GM19395 (cell line): ENCODE measurements at regions not wholly inside any gene's neighbourhood (a gene's known extent, or its start where the extent isn't known, plus 50 kb on each side); places are given as distances from the start of the nearest gene placed in this dataset.

ENCODE experiments used
- ATAC-seq: cut with Tn5 transposase; IDR thresholded peaks from one replicate; pipeline ENCODE4 v1.9.1; 2021; ENCODE audit warnings: mild to moderate bottlenecking, moderate library complexity; ENCODE audit not compliant: unreplicated experiment

DNA sequence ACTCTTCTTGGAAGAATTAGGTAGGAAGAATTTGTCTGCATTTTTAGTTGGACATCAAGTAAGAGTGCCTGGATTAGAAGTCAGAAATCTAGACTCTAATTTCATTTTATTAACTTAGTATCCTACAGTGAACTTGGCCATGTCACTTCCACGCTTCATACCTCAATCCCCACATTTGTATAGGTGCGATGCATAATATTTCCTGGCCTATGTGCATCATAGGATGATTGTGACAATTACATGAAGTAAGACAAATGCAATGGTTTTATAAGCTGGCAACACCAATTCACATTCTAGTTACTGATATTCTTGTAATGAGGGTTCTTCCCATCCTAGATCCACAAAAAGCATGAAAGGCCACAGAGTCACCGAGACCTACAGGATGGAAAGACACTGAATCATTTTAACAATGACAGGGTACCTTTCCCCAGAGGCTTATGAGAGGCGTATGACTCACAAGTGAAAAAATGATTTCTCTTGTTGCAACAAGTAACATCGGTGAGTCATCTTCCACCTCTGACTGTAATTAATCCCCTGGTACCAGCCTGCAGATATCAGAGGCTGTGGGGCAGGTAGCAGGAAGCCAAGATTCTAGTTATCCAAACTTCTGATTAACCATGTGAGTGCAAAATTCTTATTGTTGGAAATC is 56.0 kb upstream of the OR5AK2 start:
- ATAC-seq, result no peak

DNA sequence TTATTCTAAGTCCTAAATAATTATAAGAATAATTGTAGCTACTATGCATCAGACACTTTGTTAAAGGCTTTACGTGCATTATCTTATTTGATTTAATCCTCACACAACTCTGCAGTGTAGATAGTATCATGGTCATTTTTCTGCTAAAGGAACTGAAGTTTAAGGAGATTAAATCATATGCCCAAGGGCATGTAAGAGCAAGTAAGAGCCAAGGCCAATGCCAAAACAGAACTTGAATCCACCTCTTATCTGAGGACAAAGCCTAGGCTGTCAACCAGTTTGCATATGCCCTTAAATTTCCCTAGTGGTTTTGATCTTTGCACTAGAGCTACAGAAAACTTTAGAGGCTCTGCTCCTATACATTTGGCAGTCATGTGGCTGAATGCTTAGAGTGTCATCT is 65.6 kb upstream of the OR5AK2 start:
- no peak for ATAC-seq

DNA sequence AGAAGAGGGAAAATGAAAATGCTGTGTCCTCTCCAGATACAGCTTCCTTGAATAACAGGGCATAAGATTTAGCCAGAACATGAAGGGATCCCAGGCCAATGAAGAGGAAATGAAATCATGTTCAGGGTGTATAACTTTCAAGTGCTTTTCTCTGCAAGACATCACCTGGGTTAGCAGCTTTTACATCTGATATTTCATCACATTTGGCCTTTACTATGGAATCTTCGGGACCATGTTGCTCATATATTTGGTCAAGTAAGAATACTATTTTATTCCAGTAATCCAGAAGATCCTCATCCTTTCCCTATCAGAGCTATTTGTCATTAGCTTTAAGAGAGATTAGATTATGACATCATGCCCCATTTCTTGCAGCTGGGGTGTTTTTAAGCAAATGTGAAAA is 66.3 kb upstream of the OR5AK2 start:
- no peak for ATAC-seq

DNA sequence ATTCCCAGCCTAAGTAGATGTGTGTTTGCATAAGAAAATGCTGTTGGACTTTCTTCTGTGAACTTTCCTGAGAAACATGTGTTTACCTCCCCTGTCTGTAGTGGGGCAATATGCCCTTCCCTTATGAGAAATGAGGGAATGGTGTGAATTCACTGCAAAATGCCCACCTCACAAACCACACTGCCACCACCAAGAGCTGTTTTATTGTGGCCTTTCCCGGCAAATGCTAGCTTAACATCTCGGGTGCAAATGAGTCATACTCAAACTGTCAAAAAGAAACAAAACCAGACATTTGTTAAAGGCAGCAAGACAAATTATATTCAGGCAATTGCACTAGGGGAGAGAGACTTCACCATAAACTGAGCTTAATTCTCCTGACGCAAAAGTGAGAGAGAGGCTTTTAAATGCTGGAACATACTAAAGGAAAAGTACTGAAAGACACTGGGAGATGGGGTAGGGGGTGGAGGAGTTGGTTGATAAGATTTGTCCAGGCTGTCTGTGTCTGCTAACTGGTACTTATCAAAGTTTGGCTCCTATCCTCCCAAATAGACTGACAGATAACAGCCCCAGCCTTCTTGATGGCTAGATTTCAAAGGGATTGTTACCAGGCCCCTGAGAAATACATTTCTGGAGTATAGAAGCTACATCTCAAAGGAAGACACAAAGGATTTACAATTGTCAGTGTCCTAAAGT is 70.9 kb upstream of the OR5AK2 start:
- ATAC-seq, result no peak

DNA sequence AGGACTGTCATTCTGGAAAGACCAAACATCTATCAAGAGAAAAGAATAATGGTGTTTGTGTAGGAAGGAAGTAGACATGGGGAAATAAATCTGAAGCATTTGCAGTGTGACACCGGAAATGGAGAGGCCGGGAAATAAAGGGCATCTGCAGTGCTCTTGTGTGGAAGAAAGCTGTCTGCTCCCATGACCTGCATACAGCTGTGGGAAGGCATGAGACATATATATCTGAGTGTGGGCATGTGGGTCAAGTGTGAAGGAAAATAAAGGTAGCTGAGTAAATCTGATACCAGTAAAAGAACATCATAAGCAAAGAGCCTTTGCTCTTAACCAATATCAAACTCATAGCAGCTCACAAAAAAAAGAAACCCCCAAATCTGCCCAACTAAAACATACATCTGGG is 72.1 kb upstream of the OR5AK2 start:
- no peak for ATAC-seq

DNA sequence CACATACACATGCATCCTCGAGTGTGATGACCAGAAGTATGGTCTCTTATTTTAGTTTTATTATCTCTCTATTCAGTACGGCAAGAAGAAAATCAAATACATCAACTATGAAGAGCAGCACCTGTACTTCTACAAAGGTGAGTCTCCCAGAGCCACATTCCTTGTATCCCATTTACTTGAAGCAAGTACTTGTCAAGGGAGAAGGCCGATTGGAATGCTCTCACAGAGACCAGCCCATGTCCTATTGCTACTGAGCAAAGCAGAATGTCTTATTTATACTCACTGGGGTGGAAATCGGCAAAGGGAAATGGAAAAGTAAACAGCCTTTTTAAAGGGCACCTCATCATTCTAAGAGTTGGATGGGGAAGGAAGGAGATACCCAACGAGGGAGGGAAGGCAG is 72.6 kb upstream of the OR5AK2 start:
- no peak for ATAC-seq

DNA sequence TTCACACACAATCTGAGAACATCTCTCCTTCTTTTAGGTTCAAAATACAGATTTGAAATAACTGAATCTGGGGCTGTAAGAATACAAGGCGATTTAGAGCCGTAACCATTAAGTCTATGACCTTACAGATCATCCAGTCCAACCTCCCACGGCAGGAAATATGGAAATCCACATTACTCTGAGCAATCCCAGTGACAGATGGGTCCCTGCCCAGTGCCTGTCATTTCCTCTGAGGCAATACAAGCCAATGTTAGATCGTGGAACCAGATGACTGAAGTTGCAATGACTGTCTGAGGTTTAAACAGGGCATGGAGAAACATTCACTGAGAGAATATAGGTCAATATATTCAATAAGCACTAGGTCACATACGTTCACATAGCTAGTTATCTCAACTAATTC is 77.4 kb upstream of the OR5AK2 start:
- no peak for ATAC-seq

DNA sequence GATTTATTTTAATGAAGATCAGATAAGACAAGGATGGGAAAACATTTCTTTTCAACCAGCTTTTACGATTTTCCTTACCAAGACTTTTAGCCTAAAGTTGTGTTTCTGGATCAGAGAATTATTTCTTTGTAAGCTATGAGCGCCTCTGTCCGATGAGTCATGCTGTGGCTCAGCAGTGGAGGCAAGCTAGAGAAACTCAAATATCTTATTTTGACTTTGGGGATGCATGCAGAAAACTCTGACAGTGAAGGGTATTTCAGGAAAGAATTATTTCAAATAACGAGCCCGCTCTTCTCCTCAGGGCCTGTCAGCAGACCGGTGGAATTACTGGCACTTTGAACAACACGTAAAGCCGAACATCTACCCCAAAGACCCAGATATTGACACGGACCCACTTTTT is 77.9 kb upstream of the OR5AK2 start:
- no peak for ATAC-seq

DNA sequence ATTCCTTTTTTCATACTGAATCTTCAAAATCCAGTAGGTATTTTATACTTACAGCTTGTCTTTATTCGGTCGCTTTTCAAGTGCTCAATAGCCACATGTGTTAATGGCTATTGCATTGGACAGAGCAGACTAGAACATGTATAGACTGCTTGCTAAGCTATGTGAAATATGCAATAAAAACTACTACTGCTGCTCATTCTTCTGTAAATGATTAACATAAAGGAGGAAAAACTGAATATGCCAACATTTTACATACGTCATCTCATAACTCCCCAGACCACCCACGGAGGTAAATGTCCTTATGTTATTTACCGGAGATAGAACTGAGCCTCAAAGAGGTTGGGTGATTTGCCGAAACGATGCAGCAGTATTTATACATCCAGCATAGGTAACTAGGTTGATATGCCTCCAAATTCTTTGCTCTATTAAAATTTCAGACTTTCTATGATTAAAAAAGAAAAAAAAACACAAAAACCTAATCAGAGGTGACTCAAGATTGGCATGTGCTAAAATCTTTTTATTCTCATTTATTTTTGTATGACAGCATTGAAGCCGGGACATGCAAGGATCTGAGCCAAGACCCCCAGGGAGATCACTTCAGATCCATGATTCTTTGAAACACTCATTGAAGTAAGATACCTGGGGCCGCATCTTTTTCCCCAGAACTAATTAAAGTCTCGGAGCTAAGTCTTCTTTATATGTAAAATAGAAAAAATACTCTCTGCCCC is 78.5 kb upstream of the OR5AK2 start:
- ATAC-seq, result no peak

DNA sequence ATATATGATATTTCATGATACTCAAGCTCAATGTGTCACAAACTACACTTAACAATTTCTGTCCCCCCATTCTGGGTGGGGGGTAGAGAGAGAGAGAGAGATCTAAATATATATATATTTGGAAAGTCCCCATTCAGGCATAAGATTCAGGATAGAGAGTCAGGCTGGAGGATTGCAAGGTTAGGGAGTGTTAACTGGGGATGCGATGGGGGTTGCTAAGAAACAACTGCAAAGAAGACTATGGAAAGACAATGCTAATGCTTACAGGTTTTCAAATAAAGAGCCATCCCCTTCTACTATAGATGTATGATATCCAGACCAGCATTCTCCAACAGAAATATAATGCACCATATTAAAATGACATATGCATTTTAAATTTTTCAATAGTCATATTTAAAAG is 79.2 kb upstream of the OR5AK2 start:
- no peak for ATAC-seq

DNA sequence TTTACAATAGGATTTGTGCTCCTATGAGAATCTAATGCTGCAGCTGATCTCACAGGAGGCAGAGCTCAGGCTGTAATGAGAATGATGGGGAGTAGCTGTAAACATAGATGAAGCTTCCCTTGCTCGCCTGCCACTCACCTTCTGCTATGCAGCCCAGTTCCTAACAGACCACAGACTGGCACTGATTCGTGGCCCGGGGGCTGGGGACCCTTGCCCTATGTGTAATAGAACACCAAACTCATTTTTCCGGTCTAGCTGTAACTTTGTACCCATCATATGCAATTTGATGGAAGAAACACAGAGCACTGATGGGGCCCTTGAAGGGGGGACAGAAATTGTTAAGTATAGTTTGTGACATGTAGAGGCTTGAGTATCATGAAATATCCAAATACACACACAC is 79.6 kb upstream of the OR5AK2 start:
- no peak for ATAC-seq

DNA sequence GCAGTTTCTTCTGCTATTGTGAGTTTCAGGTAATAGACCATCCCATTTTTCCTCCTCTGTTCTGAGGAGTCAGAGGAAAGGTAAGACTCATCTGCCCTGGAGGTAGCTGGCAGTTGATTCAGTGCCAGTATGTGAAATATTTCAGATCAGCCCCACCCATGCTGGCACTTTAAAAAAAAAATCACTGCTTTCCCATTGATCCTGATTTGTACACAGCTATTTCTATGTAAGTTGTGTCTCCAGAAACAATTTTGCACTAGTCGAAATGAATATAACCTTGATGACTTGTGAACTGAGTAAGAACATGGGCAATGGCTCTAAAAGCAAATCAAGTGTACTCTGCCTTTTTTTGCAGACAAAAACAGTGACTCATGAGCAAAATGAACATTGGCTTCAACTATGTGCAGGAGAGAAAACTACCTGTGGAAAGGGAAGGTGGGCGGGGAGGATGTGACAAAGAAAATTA is 82.0 kb upstream of the OR5AK2 start:
- no peak for ATAC-seq

DNA sequence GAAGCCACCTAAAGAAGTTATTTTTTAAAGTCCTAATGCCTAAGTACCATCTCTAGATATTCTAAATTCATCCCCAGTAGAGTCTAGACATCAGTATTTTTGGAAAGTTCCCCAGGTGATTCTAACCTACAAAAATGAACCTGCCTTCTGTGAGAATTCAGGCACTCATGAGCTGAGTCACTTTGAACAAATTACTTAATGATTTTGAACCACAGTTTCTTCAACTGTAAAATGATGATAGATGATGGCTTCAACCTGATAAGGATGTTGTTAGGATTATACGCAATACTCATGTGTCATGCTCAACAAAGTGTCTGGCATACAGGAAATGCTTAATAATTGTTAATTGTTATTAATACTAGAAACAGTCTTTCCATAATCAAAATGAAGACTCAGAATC is 82.8 kb upstream of the OR5AK2 start:
- no peak for ATAC-seq

DNA sequence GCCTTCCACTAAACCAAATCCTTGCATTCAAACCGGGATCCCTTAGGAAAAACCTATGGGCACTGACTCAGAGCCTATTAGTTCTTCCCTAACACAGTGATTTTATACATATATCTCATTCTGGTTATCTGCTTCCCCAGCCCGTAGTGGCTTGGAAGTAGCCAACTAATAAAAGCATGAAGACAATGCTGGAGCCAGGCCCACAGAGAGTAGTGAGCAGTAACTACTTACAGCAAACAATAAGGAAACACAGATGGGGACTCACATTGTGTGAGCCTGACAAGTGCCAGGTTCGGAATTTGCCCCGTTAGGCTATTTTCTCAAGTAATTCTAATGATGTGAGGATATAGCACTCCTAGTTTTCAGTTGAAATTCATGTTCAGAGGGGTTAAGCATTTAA is 83.3 kb upstream of the OR5AK2 start:
- ATAC-seq, result no peak

DNA sequence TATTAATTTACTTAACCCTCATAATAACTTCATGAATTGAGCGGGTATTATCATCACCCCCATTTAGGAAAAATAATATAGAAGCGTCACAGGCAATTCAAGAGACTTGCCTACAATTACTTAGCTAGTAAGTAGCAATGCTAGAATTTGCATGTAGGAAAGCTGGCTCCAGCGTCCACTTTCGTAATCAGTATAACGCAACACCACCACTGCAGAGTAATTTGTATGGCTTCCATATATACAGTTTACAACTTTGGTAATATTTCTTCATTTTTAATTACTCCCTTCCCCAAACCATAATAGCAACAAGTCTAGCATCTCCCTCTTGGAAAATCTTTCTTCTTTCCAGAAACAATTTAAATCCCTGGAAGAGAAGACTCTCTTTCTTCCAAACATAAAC is 89.9 kb upstream of the OR5AK2 start:
- no peak for ATAC-seq

DNA sequence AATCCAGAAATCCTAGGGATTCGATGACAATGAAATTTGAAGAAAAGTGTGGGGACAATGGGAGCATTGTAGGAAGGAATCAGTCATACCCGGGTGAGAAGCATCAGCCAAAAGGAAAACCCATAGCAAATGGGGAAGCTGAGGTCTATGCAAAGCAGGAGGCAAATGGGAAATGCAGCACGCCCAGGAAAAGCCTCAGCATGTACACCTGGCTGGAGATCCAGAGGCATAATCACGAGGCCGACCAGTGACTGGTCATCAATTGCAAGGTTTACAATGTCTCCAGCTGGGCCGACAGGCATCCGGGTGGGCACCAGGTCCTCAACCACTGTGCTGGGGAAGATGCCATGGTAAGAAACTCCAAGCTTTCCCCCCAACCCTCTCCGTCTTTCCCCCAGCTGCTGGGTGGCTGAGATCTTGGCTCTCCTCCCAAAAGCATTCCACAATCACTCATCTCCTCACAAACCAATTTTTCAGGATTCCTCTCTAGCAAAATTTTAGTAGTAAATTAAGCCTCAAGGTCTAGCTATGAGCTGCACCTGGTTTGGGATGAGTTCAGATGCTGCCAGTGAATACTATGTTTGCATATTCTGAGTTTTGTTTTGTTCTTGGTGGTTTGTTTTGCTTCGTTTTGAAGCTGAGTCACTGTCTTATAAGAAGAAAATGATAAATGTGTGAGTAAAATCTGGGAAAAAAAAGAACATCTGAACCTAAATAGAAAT is 98.0 kb upstream of the OR5AK2 start:
- ATAC-seq, result no peak

DNA sequence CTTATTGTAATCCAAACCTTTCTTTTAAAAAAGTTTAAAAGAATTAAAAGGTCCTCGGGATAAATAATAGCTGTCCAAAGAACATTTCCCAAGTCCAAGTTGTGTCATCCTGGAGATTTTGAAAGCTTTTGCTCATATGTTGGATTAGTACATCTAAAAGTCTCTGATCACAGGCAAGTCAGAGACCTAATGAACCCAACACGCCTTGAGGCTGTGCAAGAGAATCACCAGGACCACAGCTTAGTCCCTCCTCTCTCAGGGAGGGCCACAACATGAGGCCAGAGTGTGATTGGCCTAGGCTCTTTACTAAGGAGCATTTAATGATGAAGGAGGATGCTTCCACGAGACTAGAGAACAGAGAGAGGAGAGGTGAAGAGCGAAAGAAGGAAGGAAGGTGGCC is 98.7 kb upstream of the OR5AK2 start:
- no peak for ATAC-seq

DNA sequence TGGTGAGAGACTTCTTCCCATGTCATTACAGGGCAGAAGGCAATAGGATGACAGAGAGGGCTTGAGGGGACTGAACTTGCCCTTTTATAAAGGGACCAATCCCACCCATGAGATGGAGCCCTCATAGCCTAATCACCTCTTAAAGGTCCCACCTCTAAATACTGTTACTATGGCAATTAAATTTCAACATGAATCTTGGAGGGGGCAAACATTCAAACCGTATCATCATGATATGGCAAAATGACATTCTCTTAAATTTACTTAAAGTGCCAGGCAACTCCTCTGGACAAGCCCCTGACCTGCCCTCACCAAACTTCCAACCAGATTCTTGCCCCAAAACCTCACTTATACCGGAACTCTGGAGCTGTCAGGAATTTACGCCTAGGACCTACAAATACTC is 100.8 kb upstream of the OR5AK2 start:
- no peak for ATAC-seq

DNA sequence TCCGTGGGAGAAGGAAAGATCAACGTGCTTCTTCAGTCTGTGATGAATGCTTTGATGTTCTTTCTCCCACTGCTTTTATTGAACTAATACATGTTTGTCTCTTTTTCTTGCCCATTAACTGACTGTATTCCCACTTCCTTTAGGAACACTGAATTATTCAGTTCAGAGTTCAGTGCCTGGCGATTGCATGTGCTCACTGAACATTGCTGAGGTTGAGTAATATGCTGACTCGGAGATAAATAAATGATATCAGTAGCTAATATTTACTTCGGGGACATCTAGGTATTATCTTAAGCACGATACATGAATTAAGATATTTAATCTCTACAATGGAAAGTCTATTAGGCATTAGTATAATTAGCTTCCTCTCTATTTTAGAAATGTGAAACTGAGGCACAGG is 102.3 kb upstream of the OR5AK2 start:
- no peak for ATAC-seq

DNA sequence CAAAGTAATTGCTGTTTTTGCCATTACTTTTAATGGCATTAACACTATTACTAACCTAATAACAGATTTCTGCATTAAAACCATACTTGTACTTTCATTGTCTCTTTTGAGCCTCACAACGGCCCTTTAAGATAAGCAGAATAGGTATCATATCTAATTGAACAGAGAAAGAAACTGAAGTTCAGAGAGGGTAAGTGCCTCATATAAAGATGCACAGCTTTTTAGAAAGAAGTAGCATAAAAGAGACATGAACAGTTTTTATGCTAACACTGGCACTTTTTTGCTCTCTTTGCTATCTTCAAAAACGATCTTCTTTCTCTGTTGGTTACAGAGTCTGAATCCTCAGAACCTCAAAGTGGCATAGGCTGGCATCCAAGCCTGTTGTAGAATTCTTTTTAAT is 102.9 kb upstream of the OR5AK2 start:
- no peak for ATAC-seq

DNA sequence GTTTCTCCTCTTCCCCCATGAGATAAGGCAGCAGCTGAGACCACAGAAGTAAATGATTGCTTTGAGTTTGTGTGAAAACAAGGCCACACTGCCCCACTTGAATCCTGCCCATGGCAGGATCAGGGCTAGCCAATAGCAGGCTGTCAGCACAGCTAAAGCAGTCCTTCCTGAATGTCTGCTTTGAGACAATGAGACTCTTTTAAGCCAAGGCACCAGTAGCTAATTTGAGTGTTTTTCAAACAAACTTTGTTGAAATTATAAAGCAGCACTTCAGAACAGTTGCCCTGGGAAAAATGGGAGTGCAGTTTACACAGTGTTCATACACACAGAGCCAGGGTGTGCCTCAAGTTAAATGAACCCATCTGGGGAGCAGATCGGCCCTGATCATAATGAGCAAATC is 103.5 kb upstream of the OR5AK2 start:
- ATAC-seq, result no peak
